Stimulated activated memory B cell treated with anti-CD40 and anti-IgM and Interleukin-4, amounts not matched to agents 10 μg/mL and 1 μg/mL and 100 μg/mL, for 72 hours (primary cell): ENCODE measurements at regions not wholly inside any gene's neighbourhood (a gene's known extent, or its start where the extent isn't known, plus 50 kb on each side); places are given as distances from the start of the nearest gene placed in this dataset.
"Not testable (repeated sequence)": the region's sequence is repeated elsewhere in the genome, so short reads cannot be mapped to it uniquely, and the experiment has no call there.

Experiments
- ATAC-seq: fragments of 150-1000 bp; cut with Tn5 transposase; 2 replicates; pipeline ENCODE4 v1.10.0; 2021
- H3K27ac Mint-ChIP-seq: one replicate; pipeline ENCODE4 v1.8.0; 2022; ENCODE audit warnings: mild to moderate bottlenecking, mixed read lengths
- H3K27me3 Mint-ChIP-seq: one replicate; pipeline ENCODE4 v1.8.0; 2022; ENCODE audit warnings: mixed read lengths
- H3K36me3 Mint-ChIP-seq: one replicate; pipeline ENCODE4 v1.8.0; 2022; ENCODE audit warnings: mixed read lengths
- H3K4me1 Mint-ChIP-seq: one replicate; pipeline ENCODE4 v1.8.0; 2022; ENCODE audit warnings: mixed read lengths
- H3K4me3 Mint-ChIP-seq: one replicate; pipeline ENCODE4 v1.8.0; 2022; ENCODE audit warnings: mild to moderate bottlenecking, moderate library complexity, mixed read lengths
- H3K9me3 Mint-ChIP-seq: one replicate; pipeline ENCODE4 v1.8.0; 2022; ENCODE audit warnings: mixed read lengths

GRCh38 chr1:189805735-189806134, 671.9 kb downstream of the BRINP3 start:
- Mint-ChIP-seq H3K4me3 (no peak overlapping the region), H3K36me3 (no peaks in the 10 kb centered on the region), H3K27ac (no peak overlapping the region), H3K9me3 (no peaks in the 10 kb centered on the region), H3K4me1 (no peaks in the 10 kb centered on the region), H3K27me3 (no peaks in the 10 kb centered on the region)
- no peak for ATAC-seq

- H3K9me3 Mint-ChIP-seq, ATAC-seq, H3K27me3 Mint-ChIP-seq, H3K4me3 Mint-ChIP-seq, H3K27ac Mint-ChIP-seq, H3K4me1 Mint-ChIP-seq, H3K36me3 Mint-ChIP-seq: not testable (repeated sequence)
Observed at GRCh38 chr1:189810639-189811038, 667.0 kb downstream of the BRINP3 start.

- Mint-ChIP-seq H3K4me1 (no peaks in the 10 kb centered on the region), H3K27me3 (no peaks in the 10 kb centered on the region), H3K27ac (no peak overlapping the region), H3K36me3 (no peaks in the 10 kb centered on the region), H3K9me3 (no peaks in the 10 kb centered on the region), H3K4me3 (no peak overlapping the region)
- ATAC-seq, result no peak
Observed at GRCh38 chr1:189811960-189812359, 665.7 kb downstream of the BRINP3 start.

- no peak overlapping the region for H3K4me3 Mint-ChIP-seq
- H3K36me3 Mint-ChIP-seq, result no peaks in the 10 kb centered on the region
- H3K27me3 Mint-ChIP-seq, result no peaks in the 10 kb centered on the region
Observed at GRCh38 chr1:189816558-189816957, 661.1 kb downstream of the BRINP3 start.

GRCh38 chr1:189819751-189820150, 657.9 kb downstream of the BRINP3 start:
- H3K9me3 Mint-ChIP-seq, result peaks cover 6% of the 10 kb centered on the region
- no peaks in the 10 kb centered on the region for H3K4me1 Mint-ChIP-seq

More at GRCh38 chr1:189816558-189816957, 661.1 kb downstream of the BRINP3 start:
- Mint-ChIP-seq H3K27ac (no peak overlapping the region), H3K4me1 (no peaks in the 10 kb centered on the region), H3K9me3 (peaks cover 6% of the 10 kb centered on the region)
- no peak for ATAC-seq

GRCh38 chr1:189821833-189822232, 655.8 kb downstream of the BRINP3 start:
- Mint-ChIP-seq H3K4me3 (no peak overlapping the region), H3K36me3 (no peaks in the 10 kb centered on the region), H3K9me3 (peaks cover 9% of the 10 kb centered on the region), H3K4me1 (no peaks in the 10 kb centered on the region), H3K27ac (no peak overlapping the region), H3K27me3 (no peaks in the 10 kb centered on the region)
- ATAC-seq, result no peak

More at GRCh38 chr1:189819751-189820150, 657.9 kb downstream of the BRINP3 start:
- no peak for ATAC-seq
- Mint-ChIP-seq H3K27me3 (no peaks in the 10 kb centered on the region), H3K27ac (no peak overlapping the region), H3K36me3 (no peaks in the 10 kb centered on the region), H3K4me3 (no peak overlapping the region)

GRCh38 chr1:189834813-189835212, 642.9 kb downstream of the BRINP3 start:
- no peak overlapping the region for H3K4me3 Mint-ChIP-seq
- ATAC-seq, result no peak
- H3K36me3 Mint-ChIP-seq, result no peaks in the 10 kb centered on the region
- no peaks in the 10 kb centered on the region for H3K27me3 Mint-ChIP-seq
- no peak overlapping the region for H3K27ac Mint-ChIP-seq
- H3K9me3 Mint-ChIP-seq, result no peaks in the 10 kb centered on the region
- no peaks in the 10 kb centered on the region for H3K4me1 Mint-ChIP-seq

GRCh38 chr1:189847613-189848012, 630.1 kb downstream of the BRINP3 start:
- Mint-ChIP-seq H3K27me3 (no peaks in the 10 kb centered on the region), H3K27ac (no peak overlapping the region)
- ATAC-seq, result no peak

GRCh38 chr1:189851806-189852367, 625.8 kb downstream of the BRINP3 start:
- peaks cover 4% of the 10 kb centered on the region for H3K9me3 Mint-ChIP-seq
- no peak overlapping the region for H3K27ac Mint-ChIP-seq
- H3K27me3 Mint-ChIP-seq, result no peaks in the 10 kb centered on the region

More at GRCh38 chr1:189847613-189848012, 630.1 kb downstream of the BRINP3 start:
- no peak overlapping the region for H3K4me3 Mint-ChIP-seq
- H3K36me3 Mint-ChIP-seq, result no peaks in the 10 kb centered on the region
- no peaks in the 10 kb centered on the region for H3K4me1 Mint-ChIP-seq
- H3K9me3 Mint-ChIP-seq, result no peaks in the 10 kb centered on the region

GRCh38 chr1:189859385-189859977, 618.2 kb downstream of the BRINP3 start:
- Mint-ChIP-seq H3K27ac (no peak overlapping the region), H3K4me3 (no peak overlapping the region), H3K9me3 (peaks cover 10% of the 10 kb centered on the region), H3K36me3 (no peaks in the 10 kb centered on the region), H3K27me3 (no peaks in the 10 kb centered on the region), H3K4me1 (no peaks in the 10 kb centered on the region)
- no peak for ATAC-seq

More at GRCh38 chr1:189851806-189852367, 625.8 kb downstream of the BRINP3 start:
- H3K4me3 Mint-ChIP-seq, result no peak overlapping the region
- H3K4me1 Mint-ChIP-seq, result no peaks in the 10 kb centered on the region
- ATAC-seq, result no peak
- no peaks in the 10 kb centered on the region for H3K36me3 Mint-ChIP-seq

GRCh38 chr1:189866606-189867005, 611.1 kb downstream of the BRINP3 start:
- H3K4me1 Mint-ChIP-seq, result no peaks in the 10 kb centered on the region
- H3K27ac Mint-ChIP-seq, result no peak overlapping the region
- no peak for ATAC-seq
- H3K36me3 Mint-ChIP-seq, result no peaks in the 10 kb centered on the region
- H3K9me3 Mint-ChIP-seq, result peaks cover 5% of the 10 kb centered on the region
- H3K4me3 Mint-ChIP-seq, result no peak overlapping the region
- H3K27me3 Mint-ChIP-seq, result no peaks in the 10 kb centered on the region

- no peaks in the 10 kb centered on the region for H3K36me3 Mint-ChIP-seq
- no peak for ATAC-seq
- no peak overlapping the region for H3K4me3 Mint-ChIP-seq
- no peaks in the 10 kb centered on the region for H3K9me3 Mint-ChIP-seq
- H3K27me3 Mint-ChIP-seq, result no peaks in the 10 kb centered on the region
- H3K27ac Mint-ChIP-seq, result no peak overlapping the region
- no peaks in the 10 kb centered on the region for H3K4me1 Mint-ChIP-seq
Observed at GRCh38 chr1:189868021-189868420, 609.6 kb downstream of the BRINP3 start.

GRCh38 chr1:189874715-189875435, 602.8 kb downstream of the BRINP3 start:
- no peak overlapping the region for H3K27ac Mint-ChIP-seq
- no peak overlapping the region for H3K4me3 Mint-ChIP-seq
- no peaks in the 10 kb centered on the region for H3K36me3 Mint-ChIP-seq
- peaks cover 3% of the 10 kb centered on the region for H3K9me3 Mint-ChIP-seq
- no peaks in the 10 kb centered on the region for H3K27me3 Mint-ChIP-seq
- no peak for ATAC-seq
- no peaks in the 10 kb centered on the region for H3K4me1 Mint-ChIP-seq

GRCh38 chr1:189880135-189880534, 597.5 kb downstream of the BRINP3 start:
- Mint-ChIP-seq H3K4me3 (no peak overlapping the region), H3K4me1 (no peaks in the 10 kb centered on the region), H3K27ac (no peak overlapping the region), H3K27me3 (no peaks in the 10 kb centered on the region), H3K36me3 (no peaks in the 10 kb centered on the region), H3K9me3 (peaks cover 3% of the 10 kb centered on the region)
- no peak for ATAC-seq

GRCh38 chr1:189899686-189900425, 577.8 kb downstream of the BRINP3 start:
- Mint-ChIP-seq H3K36me3 (no peaks in the 10 kb centered on the region), H3K4me3 (no peak overlapping the region), H3K27me3 (no peaks in the 10 kb centered on the region), H3K9me3 (peaks cover 5% of the 10 kb centered on the region), H3K4me1 (no peaks in the 10 kb centered on the region), H3K27ac (no peak overlapping the region)
- no peak for ATAC-seq
